SK-N-SH (cell line): ENCODE measurements at regions not wholly inside any gene's neighbourhood (a gene's known extent, or its start where the extent isn't known, plus 50 kb on each side); places are given as distances from the start of the nearest gene placed in this dataset.

Experiments
- CTCF ChIA-PET: fragments of 300-600, 350-600 bp; formaldehyde crosslinking; extraction: SDS; loops from one replicate; lab custom pipeline; 2021; lab: Yijun Ruan, JAX
- POLR2A ChIA-PET: fragments of 350-600 bp; sonication (Branson Sonifier 250); formaldehyde crosslinking; extraction: SDS; loops from one replicate; lab custom pipeline; 2020; ENCODE audit warnings: antibody characterized with exemption, inconsistent platforms; lab: Yijun Ruan, JAX
- DNase-seq: peaks from one replicate; pipeline ENCODE4 v3.0.0; 2012
- H2AFZ ChIP-seq: fragments of 200-600 bp; sonication (generic); 2 replicates; pipeline ENCODE4 v1.8.1; 2016; ENCODE audit warnings: antibody characterized with exemption, mild to moderate bottlenecking, low read depth
- H3F3A ChIP-seq: fragments of 200-600 bp; sonication (generic); replicated peaks from 2 replicates; pipeline ENCODE3; 2016; ENCODE audit warnings: antibody characterized with exemption, mild to moderate bottlenecking; ENCODE audit not compliant: insufficient read depth
- H3K27ac ChIP-seq, 2 experiments: fragments of 200-500 bp in 1 of 2; fragments of 200-600 bp in 1 of 2; sonication (Bioruptor generic) in 1 of 2; sonication (generic), shearing (Covaris generic) in 1 of 2; 2 replicates each; pipeline versions ENCODE4 v1.5.1 to v1.6.1; 2014 to 2016; ENCODE audit warnings: low read depth in 2 of 2, inconsistent platforms in 1 of 2, low read length in 1 of 2, mild to moderate bottlenecking in 1 of 2, mixed read lengths in 1 of 2
- H3K27me3 ChIP-seq: fragments of 200-600 bp; sonication (generic), shearing (Covaris generic); 2 replicates; pipeline ENCODE4 v1.6.1; 2016; ENCODE audit warnings: mixed run types; ENCODE audit not compliant: insufficient read depth
- H3K36me3 ChIP-seq, 2 experiments: fragments of 200-500 bp in 1 of 2; fragments of 200-600 bp in 1 of 2; sonication (Bioruptor generic) in 1 of 2; sonication (generic) in 1 of 2; replicated peaks in 1 of 2; 2 replicates each; pipeline versions ENCODE3 to v1.5.1; 2014 to 2016; ENCODE audit warnings: low read length in 1 of 2, mild to moderate bottlenecking in 1 of 2; ENCODE audit not compliant: insufficient read depth in 2 of 2, control insufficient read depth in 1 of 2
- H3K4me1 ChIP-seq, 2 experiments: fragments of 200-500 bp in 1 of 2; fragments of 200-600 bp in 1 of 2; sonication (Bioruptor generic) in 1 of 2; sonication (generic), shearing (Covaris generic) in 1 of 2; 2 replicates each; pipeline versions ENCODE4 v1.5.1 to v1.6.1; 2014 to 2016; ENCODE audit warnings: low read depth in 1 of 2, low read length in 1 of 2, mixed run types in 1 of 2; ENCODE audit not compliant: insufficient read depth in 2 of 2, control insufficient read depth in 1 of 2
- H3K4me2 ChIP-seq: fragments of 200-600 bp; sonication (generic), shearing (Covaris generic); 2 replicates; pipeline ENCODE4 v1.6.1; 2017; ENCODE audit warnings: mixed run types
- H3K4me3 ChIP-seq, 2 experiments: fragments of 200-500 bp in 1 of 2; fragments of 200-600 bp in 1 of 2; sonication (Bioruptor generic) in 1 of 2; sonication (generic), shearing (Covaris generic) in 1 of 2; 2 replicates each; pipeline versions ENCODE4 v1.5.1 to v1.8.1; 2014 to 2016; ENCODE audit warnings: low read depth in 2 of 2, inconsistent platforms in 1 of 2, low read length in 1 of 2, mild to moderate bottlenecking in 1 of 2, mixed read lengths in 1 of 2, moderate library complexity in 1 of 2
- H3K79me2 ChIP-seq: fragments of 200-600 bp; sonication (generic); 2 replicates; pipeline ENCODE4 v1.8.1; 2017; ENCODE audit warnings: mild to moderate bottlenecking; ENCODE audit not compliant: insufficient read depth
- H3K9ac ChIP-seq: fragments of 200-600 bp; sonication (generic); 2 replicates; pipeline ENCODE4 v1.6.1; 2017; ENCODE audit warnings: mixed run types
- H3K9me2 ChIP-seq: fragments of 200-600 bp; sonication (generic); 2 replicates; pipeline ENCODE4 v1.6.1; 2017; ENCODE audit warnings: mixed run types
- H3K9me3 ChIP-seq: fragments of 200-600 bp; sonication (generic); 2 replicates; pipeline ENCODE4 v1.6.1; 2017; ENCODE audit warnings: mixed run types, mild to moderate bottlenecking, moderate library complexity
- H4K20me1 ChIP-seq: fragments of 200-600 bp; sonication (generic); 2 replicates; pipeline ENCODE4 v1.6.1; 2017; ENCODE audit warnings: mild to moderate bottlenecking, mixed run types; ENCODE audit not compliant: insufficient read depth
- CHD2 ChIP-seq: fragments of 150-350 bp; IDR thresholded peaks from 2 replicates; pipeline ENCODE4 v1.6.1; 2018; ENCODE audit warnings: low read length; ENCODE audit not compliant: partially characterized antibody
- ELF1 ChIP-seq: IDR thresholded peaks from 2 replicates; pipeline ENCODE4 v1.4.0; 2012
- EP300 ChIP-seq, 2 experiments: IDR thresholded peaks; 2 replicates each; pipeline versions ENCODE4 v1.4.0 to v1.6.1; 2012; ENCODE audit warnings: borderline replicate concordance in 1 of 2, low read depth in 1 of 2, low read length in 1 of 2
- JUND ChIP-seq: IDR thresholded peaks from 2 replicates; pipeline ENCODE4 v1.4.0; 2012
- MAX ChIP-seq: IDR thresholded peaks from 2 replicates; pipeline ENCODE4 v1.4.0; 2012; ENCODE audit warnings: low read depth
- MXI1 ChIP-seq: IDR thresholded peaks from 2 replicates; pipeline ENCODE4 v1.6.1; 2012; ENCODE audit warnings: mild to moderate bottlenecking, low read depth, low read length, improper control_type of control experiment
- NRF1 ChIP-seq: IDR thresholded peaks from 2 replicates; pipeline ENCODE4 v1.6.1; 2012; ENCODE audit warnings: low read depth, mild to moderate bottlenecking, low read length
- PBX3 ChIP-seq: IDR thresholded peaks from 2 replicates; pipeline ENCODE4; 2012
- POLR2AphosphoS5 ChIP-seq: IDR thresholded peaks from 2 replicates; pipeline ENCODE4 v1.6.1; 2012; ENCODE audit warnings: low read depth, low read length
- RCOR1 ChIP-seq: fragments of 150-350 bp; IDR thresholded peaks from 2 replicates; pipeline ENCODE4 v1.6.1; 2017; ENCODE audit warnings: antibody characterized with exemption, low read length
- RFX5 ChIP-seq: IDR thresholded peaks from 2 replicates; pipeline ENCODE4 v1.6.1; 2012; ENCODE audit warnings: mild to moderate bottlenecking, improper control_type of control experiment, low read length
- SMC3 ChIP-seq: IDR thresholded peaks from 2 replicates; pipeline ENCODE4 v1.6.1; 2012; ENCODE audit warnings: low read depth, low read length, improper control_type of control experiment
- TAF1 ChIP-seq: IDR thresholded peaks from 2 replicates; pipeline ENCODE4 v1.6.1; 2012; ENCODE audit warnings: low read depth, mild to moderate bottlenecking, low read length, moderate library complexity, borderline replicate concordance
- TCF12 ChIP-seq: IDR thresholded peaks from 2 replicates; pipeline ENCODE4 v1.4.0; 2012
- USF2 ChIP-seq: fragments of 150-350 bp; IDR thresholded peaks from 2 replicates; pipeline ENCODE4 v1.6.1; 2017; ENCODE audit warnings: antibody characterized with exemption, low read length, low read depth, borderline replicate concordance
- YY1 ChIP-seq: IDR thresholded peaks from 2 replicates; pipeline ENCODE4 v1.4.0; 2012; ENCODE audit warnings: low read depth, mild to moderate bottlenecking
- WGBS: methylation state at CpG from one replicate; pipeline ENCODE4 v1.1.6; 2017; ENCODE audit warnings: low lambda C conversion rate; 5-methylcytosine and 5-hydroxymethylcytosine counted together

GRCh38 chr5:116876240-116876840 is 301.7 kb upstream of the SEMA6A start:
- ChIA-PET POLR2A (no interaction called here), CTCF (no interaction called here)

GRCh38 chr5:116872986-116873385 is 298.4 kb upstream of the SEMA6A start:
- ChIA-PET CTCF (no interaction called here), POLR2A (no interaction called here)
- no peaks in the 10 kb centered on the region for H3F3A ChIP-seq
- no peak overlapping the region for H3K4me2 ChIP-seq
- H3K9me3 ChIP-seq: no peaks in the 10 kb centered on the region; the same call in 1 of the 2 replicates
- TF ChIP-seq RCOR1 (no peak), EP300 (IDR thresholded peaks at IDR 0.05; ENCODE audit: borderline replicate concordance in 1 of 2, low read depth in 1 of 2, low read length in 1 of 2) (no peak), TAF1 (no peak), RFX5 (no peak), JUND (no peak), PBX3 (no peak), NRF1 (no peak), ELF1 (no peak), POLR2AphosphoS5 (no peak), YY1 (no peak)
- no peaks in the 10 kb centered on the region for H4K20me1 ChIP-seq
- no peak overlapping the region for H3K4me3 ChIP-seq
- no peak for DNase-seq
- 21% methylated on average over 1 of the region's 1 CpG for WGBS
- no peaks in the 10 kb centered on the region for H3K4me1 ChIP-seq
- no peak overlapping the region for H3K27ac ChIP-seq
- no peak overlapping the region for H3K9ac ChIP-seq
- H3K27me3 ChIP-seq: no peaks in the 10 kb centered on the region
- no peak overlapping the region for H2AFZ ChIP-seq
- no peaks in the 10 kb centered on the region for H3K36me3 ChIP-seq
- no peaks in the 10 kb centered on the region for H3K9me2 ChIP-seq
- no peaks in the 10 kb centered on the region for H3K79me2 ChIP-seq

More at GRCh38 chr5:116876240-116876840, 301.7 kb upstream of the SEMA6A start:
- 36% methylated on average over 3 of the region's 3 CpGs for WGBS
- Histone ChIP-seq H3K4me1 (no peaks in the 10 kb centered on the region), H3K9me2 (no peaks in the 10 kb centered on the region), H3K27me3 (no peaks in the 10 kb centered on the region), H4K20me1 (no peaks in the 10 kb centered on the region), H3K4me2 (no peak overlapping the region), H3F3A (no peaks in the 10 kb centered on the region), H3K9ac (no peak overlapping the region), H2AFZ (no peak overlapping the region), H3K4me3 (no peak overlapping the region), H3K27ac (no peak overlapping the region), H3K9me3 (no peaks in the 10 kb centered on the region; the same call in 1 of the 2 replicates), H3K36me3 (no peaks in the 10 kb centered on the region), H3K79me2 (no peaks in the 10 kb centered on the region)
- no peak for DNase-seq
- TF ChIP-seq POLR2AphosphoS5 (no peak), MAX (no peak), CHD2 (no peak), TCF12 (no peak), MXI1 (no peak), SMC3 (no peak), USF2 (no peak), JUND (no peak)
